Activated CD8-positive, alpha-beta T cell treated with anti-CD3 and anti-CD28 coated beads for 36 hours (primary cell): ENCODE measurements at regions not wholly inside any gene's neighbourhood (a gene's known extent, or its start where the extent isn't known, plus 50 kb on each side); places are given as distances from the start of the nearest gene placed in this dataset.

Source experiments
- ATAC-seq: fragments of 200-7000 bp; cut with Tn5 transposase; one replicate; pipeline ENCODE4 v1.10.0; 2021; ENCODE audit warnings: mild to moderate bottlenecking, moderate library complexity
- CTCF ChIA-PET: fragments of 350-600 bp; sonication (Branson Sonifier 250); formaldehyde crosslinking; loops from one replicate; lab custom pipeline; 2021; ENCODE audit warnings: antibody characterized with exemption; lab: Charles Lee
- POLR2A ChIA-PET: fragments of 350-600 bp; sonication (Branson Sonifier 250); formaldehyde crosslinking; loops from one replicate; lab custom pipeline; 2021; ENCODE audit warnings: antibody characterized with exemption; lab: Charles Lee
- DNase-seq: peaks from one replicate; pipeline ENCODE4 v3.0.0-alpha.2; 2020
- H3K27ac Mint-ChIP-seq: one replicate; pipeline ENCODE4 v1.8.0; 2021; ENCODE audit warnings: mild to moderate bottlenecking, mixed read lengths
- H3K27me3 Mint-ChIP-seq: one replicate; pipeline ENCODE4 v1.8.0; 2021; ENCODE audit warnings: mixed read lengths
- H3K36me3 Mint-ChIP-seq: one replicate; pipeline ENCODE4 v1.8.0; 2021; ENCODE audit warnings: low read depth, mixed read lengths
- H3K4me1 Mint-ChIP-seq: one replicate; pipeline ENCODE4 v1.8.0; 2021; ENCODE audit warnings: low read depth, mixed read lengths
- H3K4me3 Mint-ChIP-seq: one replicate; pipeline ENCODE4 v1.8.0; 2021; ENCODE audit warnings: mild to moderate bottlenecking, moderate library complexity, mixed read lengths
- H3K9me3 Mint-ChIP-seq: one replicate; pipeline ENCODE4 v1.8.0; 2021; ENCODE audit warnings: mixed read lengths
- intact Hi-C: fragments of 100-400 bp; cut with micrococcal nuclease; formaldehyde crosslinking; loops from one replicate; pipeline ENCODE4 v1.10.0; 2022
- TF ChIP-seq, protein P1 (sequence below): fragments of 200-600 bp; IDR thresholded peaks from one replicate; pipeline ENCODE4 v1.8.0; 2022; ENCODE audit warnings: antibody characterized with exemption, mild to moderate bottlenecking

GRCh38 chr3:141429371-141430035, 57.3 kb upstream of the RASA2 start:
- H3K27me3 Mint-ChIP-seq, result no peaks in the 10 kb centered on the region
- no peak overlapping the region for H3K4me3 Mint-ChIP-seq
- TF ChIP-seq, protein P1, sequence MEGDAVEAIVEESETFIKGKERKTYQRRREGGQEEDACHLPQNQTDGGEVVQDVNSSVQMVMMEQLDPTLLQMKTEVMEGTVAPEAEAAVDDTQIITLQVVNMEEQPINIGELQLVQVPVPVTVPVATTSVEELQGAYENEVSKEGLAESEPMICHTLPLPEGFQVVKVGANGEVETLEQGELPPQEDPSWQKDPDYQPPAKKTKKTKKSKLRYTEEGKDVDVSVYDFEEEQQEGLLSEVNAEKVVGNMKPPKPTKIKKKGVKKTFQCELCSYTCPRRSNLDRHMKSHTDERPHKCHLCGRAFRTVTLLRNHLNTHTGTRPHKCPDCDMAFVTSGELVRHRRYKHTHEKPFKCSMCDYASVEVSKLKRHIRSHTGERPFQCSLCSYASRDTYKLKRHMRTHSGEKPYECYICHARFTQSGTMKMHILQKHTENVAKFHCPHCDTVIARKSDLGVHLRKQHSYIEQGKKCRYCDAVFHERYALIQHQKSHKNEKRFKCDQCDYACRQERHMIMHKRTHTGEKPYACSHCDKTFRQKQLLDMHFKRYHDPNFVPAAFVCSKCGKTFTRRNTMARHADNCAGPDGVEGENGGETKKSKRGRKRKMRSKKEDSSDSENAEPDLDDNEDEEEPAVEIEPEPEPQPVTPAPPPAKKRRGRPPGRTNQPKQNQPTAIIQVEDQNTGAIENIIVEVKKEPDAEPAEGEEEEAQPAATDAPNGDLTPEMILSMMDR, result no peak
- DNase-seq, result no peak
- ChIA-PET CTCF (interaction anchor here (0.5 to 4.2 kb wide), 3 partner anchors 12 to 335 kb away, joined by 3 to 31 read pairs (median 3); no protein-coding TSS in a partner anchor), POLR2A (no interaction called here)
- H3K27ac Mint-ChIP-seq, result peak overlapping the region; percentile 14
- peaks cover 30% of the 10 kb centered on the region for H3K4me1 Mint-ChIP-seq
- intact Hi-C loops, result no loop called here
- no peak for ATAC-seq
- H3K9me3 Mint-ChIP-seq, result no peaks in the 10 kb centered on the region
- no peaks in the 10 kb centered on the region for H3K36me3 Mint-ChIP-seq

GRCh38 chr3:141430316-141430715, 56.5 kb upstream of the RASA2 start:
- CTCF ChIA-PET, result interaction anchor here (0.7 to 4.2 kb wide), 4 partner anchors 11 to 128 kb away, joined by 3 to 31 read pairs (median 10); no protein-coding TSS in a partner anchor
- no peak overlapping the region for H3K27ac Mint-ChIP-seq
- no peaks in the 10 kb centered on the region for H3K27me3 Mint-ChIP-seq
- POLR2A ChIA-PET, result interaction anchor here (0.7 kb wide), 1 partner anchor 59 kb away, joined by 3 read pairs; no protein-coding TSS in a partner anchor
- H3K4me3 Mint-ChIP-seq, result no peak overlapping the region
- H3K9me3 Mint-ChIP-seq, result no peaks in the 10 kb centered on the region
- H3K36me3 Mint-ChIP-seq, result no peaks in the 10 kb centered on the region
- ATAC-seq (no peak), DNase-seq (no peak)
- TF ChIP-seq, protein P1, result no peak
- intact Hi-C loops, result no loop called here
- H3K4me1 Mint-ChIP-seq, result peaks cover 26% of the 10 kb centered on the region

GRCh38 chr3:141431411-141432378, 55.1 kb upstream of the RASA2 start:
- H3K27ac Mint-ChIP-seq, result no peak overlapping the region
- intact Hi-C loops, result no loop called here
- H3K27me3 Mint-ChIP-seq, result no peaks in the 10 kb centered on the region
- ChIA-PET CTCF (interaction anchor here (0.8 to 4.2 kb wide), 9 partner anchors 10 to 200 kb away, joined by 3 to 31 read pairs (median 3); partner anchors contain the start of gene PXYLP1), POLR2A (interaction anchor here (1.0 to 1.3 kb wide), 3 partner anchors 10 to 120 kb away, joined by 3 to 4 read pairs (median 3); no protein-coding TSS in a partner anchor)
- peaks cover 21% of the 10 kb centered on the region for H3K4me1 Mint-ChIP-seq
- no peak overlapping the region for H3K4me3 Mint-ChIP-seq
- DNase-seq (no peak), ATAC-seq (no peak)
- no peaks in the 10 kb centered on the region for H3K9me3 Mint-ChIP-seq
- TF ChIP-seq, protein P1, result no peak
- H3K36me3 Mint-ChIP-seq, result no peaks in the 10 kb centered on the region

- peaks cover 22% of the 10 kb centered on the region for H3K4me1 Mint-ChIP-seq
- no peaks in the 10 kb centered on the region for H3K27me3 Mint-ChIP-seq
- ChIA-PET CTCF (interaction anchor here (0.6 to 4.2 kb wide), 7 partner anchors 8 to 121 kb away, joined by 3 to 31 read pairs (median 3); no protein-coding TSS in a partner anchor), POLR2A (interaction anchor here (1.0 kb wide), 1 partner anchor 11 kb away, joined by 3 read pairs; no protein-coding TSS in a partner anchor)
- no peak for DNase-seq
- H3K4me3 Mint-ChIP-seq, result no peak overlapping the region
- TF ChIP-seq, protein P1, result no peak
- intact Hi-C loops, result no loop called here
- H3K9me3 Mint-ChIP-seq, result no peaks in the 10 kb centered on the region
- no peak overlapping the region for H3K27ac Mint-ChIP-seq
- H3K36me3 Mint-ChIP-seq, result no peaks in the 10 kb centered on the region
- ATAC-seq, result no peak
These were observed 53.9 kb upstream of the RASA2 start for GRCh38 chr3:141432904-141433303.
